Thymus (tissue), 11 donors: ENCODE measurements at regions not wholly inside any gene's neighbourhood (a gene's known extent, or its start where the extent isn't known, plus 50 kb on each side); places are given as distances from the start of the nearest gene placed in this dataset.
"Not testable (repeated sequence)": the region's sequence is repeated elsewhere in the genome, so short reads cannot be mapped to it uniquely, and the experiment has no call there.

Experiments used
- DNase-seq, 9 donors: peaks; one replicate each; pipeline ENCODE4 v3.0.0-alpha.2; 2013; ENCODE audit warnings: low spot score in 9 of 9, low read depth in 6 of 9, missing footprints in 1 of 9
- H3K27ac ChIP-seq, 2 donors: one replicate each; pipeline ENCODE4 v1.5.1; 2013; ENCODE audit warnings: control low read depth in 1 of 2, low read depth in 1 of 2, low read length in 1 of 2, mild to moderate bottlenecking in 1 of 2, moderate library complexity in 1 of 2
- H3K27me3 ChIP-seq, 2 donors: one replicate each; pipeline ENCODE4 v1.5.1; 2013; ENCODE audit warnings: low read length in 1 of 2; ENCODE audit not compliant: control insufficient read depth in 2 of 2, insufficient read depth in 1 of 2
- H3K36me3 ChIP-seq, 2 donors: one replicate each; pipeline ENCODE4 v1.5.1; 2013; ENCODE audit warnings: low read length in 1 of 2, mild to moderate bottlenecking in 1 of 2, moderate library complexity in 1 of 2; ENCODE audit not compliant: control insufficient read depth in 2 of 2, insufficient read depth in 2 of 2
- H3K4me1 ChIP-seq, 2 donors: one replicate each; pipeline ENCODE4 v1.5.1; 2013; ENCODE audit warnings: low read length in 2 of 2; ENCODE audit not compliant: control insufficient read depth in 2 of 2, insufficient read depth in 2 of 2
- H3K4me3 ChIP-seq, 2 donors: one replicate each; pipeline ENCODE4 v1.5.1; 2013; ENCODE audit warnings: low read length in 2 of 2, control low read depth in 1 of 2, mild to moderate bottlenecking in 1 of 2
- H3K9me3 ChIP-seq, 2 donors: one replicate each; pipeline ENCODE4 v1.5.1; 2013; ENCODE audit warnings: low read length in 1 of 2, mild to moderate bottlenecking in 1 of 2; ENCODE audit not compliant: control insufficient read depth in 2 of 2, insufficient read depth in 1 of 2
- WGBS: extraction: QIAGEN DNeasy Blood & Tissue Kit; methylation state at CpG from one replicate; pipeline ENCODE4 v1.1.7; 2013; 5-methylcytosine and 5-hydroxymethylcytosine counted together
- donor health status: healthy.

DNA sequence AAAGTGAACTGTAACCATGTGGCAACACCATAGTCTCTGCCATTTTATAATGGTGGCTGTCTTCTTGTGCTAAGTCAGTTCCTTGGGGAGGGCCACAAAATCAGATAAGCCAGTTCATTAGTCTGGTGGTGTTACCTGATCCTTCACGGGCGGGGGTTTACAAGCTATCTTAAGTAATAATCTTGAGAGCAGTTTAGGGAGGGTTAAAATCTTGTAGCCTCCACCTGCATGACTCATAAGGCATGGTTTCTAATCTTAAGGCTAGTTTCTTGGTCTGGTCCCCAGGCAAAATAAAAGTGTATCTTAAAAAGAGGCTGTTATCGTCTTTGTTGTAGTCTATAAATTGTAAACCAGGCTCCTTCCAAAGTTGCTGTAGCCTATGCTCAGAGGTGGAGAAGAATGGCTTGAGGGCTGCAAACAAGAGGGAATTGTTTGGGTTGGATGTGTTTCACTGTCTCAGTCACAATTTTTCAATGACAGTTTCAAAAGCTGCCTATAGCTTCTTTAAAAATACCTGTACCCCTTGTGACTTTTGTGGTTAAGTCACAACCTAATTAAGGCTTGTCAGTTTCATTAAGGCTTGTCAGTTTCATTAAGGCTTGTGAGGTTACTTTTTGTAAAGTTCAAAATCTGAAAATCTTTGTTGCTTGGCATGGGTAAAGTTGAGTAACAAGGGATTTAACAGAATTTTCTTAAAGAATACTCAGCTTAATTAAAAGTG is 135.7 kb downstream of the RPS4Y2 start:
- Histone ChIP-seq H3K4me1 (no peaks in the 10 kb centered on the region), H3K27ac (no peak overlapping the region), H3K9me3 (no peaks in the 10 kb centered on the region), H3K4me3 (no peak overlapping the region), H3K36me3 (no peaks in the 10 kb centered on the region), H3K27me3 (no peaks in the 10 kb centered on the region)
- no peak for DNase-seq
- 93% methylated on average over 3 of the region's 3 CpGs for WGBS

DNA sequence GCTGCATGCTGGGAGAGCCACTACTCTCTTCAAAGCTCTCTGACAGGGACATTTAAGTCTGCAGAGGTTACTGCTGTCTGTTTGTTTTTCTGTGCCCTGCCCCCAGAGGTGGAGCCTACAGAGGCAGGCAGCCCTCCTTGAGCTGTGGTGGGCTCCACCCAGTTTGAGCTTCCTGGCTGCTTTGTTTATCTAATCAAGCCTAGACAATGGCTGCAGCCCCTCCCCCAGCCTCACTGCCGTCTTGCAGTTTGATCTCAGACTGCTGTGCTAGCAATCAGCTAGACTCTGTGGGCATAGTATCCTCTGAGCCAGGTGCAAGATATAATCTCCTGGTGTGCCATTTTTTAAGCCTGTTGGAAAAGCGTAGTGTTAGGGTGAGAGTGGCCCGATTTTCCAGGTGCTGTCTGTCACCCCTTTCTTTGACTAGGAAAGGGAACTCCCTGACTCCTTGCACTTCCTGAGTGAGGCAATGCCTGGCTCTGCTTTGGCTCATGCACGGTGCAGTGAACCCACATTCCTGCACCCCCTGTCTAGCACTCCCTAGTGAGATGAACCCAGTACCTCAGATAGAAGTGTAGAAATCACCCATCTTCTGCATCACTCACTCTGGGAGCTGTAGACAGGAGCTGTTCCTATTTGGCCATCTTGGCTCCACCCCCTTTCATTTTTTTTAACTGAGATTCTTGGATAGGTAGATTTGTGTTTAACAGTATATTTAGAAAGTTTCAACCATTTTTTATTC is 169.6 kb downstream of the RPS4Y2 start:
- 37% methylated on average over 4 of the region's 4 CpGs for WGBS

DNA sequence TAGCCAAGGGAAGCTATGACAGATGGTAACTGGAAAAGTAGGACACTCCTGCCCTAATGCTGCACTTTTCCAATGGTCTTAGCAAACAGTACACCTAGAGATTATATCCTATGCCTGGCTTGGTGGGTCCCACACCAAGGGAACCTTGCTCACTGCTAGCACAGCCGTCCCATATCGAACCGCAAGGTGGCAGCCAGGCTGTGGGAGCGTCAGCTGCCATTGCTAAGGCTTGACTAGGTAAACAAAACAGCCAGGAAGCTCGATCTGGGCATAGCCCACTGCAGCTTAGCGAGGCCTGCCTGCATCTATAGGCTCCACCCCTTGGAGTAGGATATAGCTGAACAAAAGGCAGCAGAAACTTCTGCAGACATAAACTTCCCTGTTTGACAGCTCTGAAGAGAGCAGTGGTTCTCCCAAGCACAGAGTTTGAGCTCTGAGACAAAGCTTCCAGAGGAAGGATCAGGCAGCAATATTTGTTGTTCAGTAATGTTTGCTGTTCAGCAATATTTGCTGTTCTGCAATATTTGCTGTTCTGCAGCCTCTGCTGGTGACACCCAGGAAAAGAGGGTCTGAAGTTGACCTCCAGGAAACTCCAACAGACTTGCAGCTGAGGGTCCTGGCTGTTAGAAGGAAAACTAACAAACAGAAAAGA is 173.9 kb downstream of the RPS4Y2 start:
- Histone ChIP-seq H3K9me3 (no peaks in the 10 kb centered on the region), H3K4me3 (no peak overlapping the region), H3K27ac (no peak overlapping the region), H3K27me3 (no peaks in the 10 kb centered on the region), H3K36me3 (no peaks in the 10 kb centered on the region), H3K4me1 (no peaks in the 10 kb centered on the region)
- WGBS = 82% methylated on average over 6 of the region's 6 CpGs
- DNase-seq = no peak

More for the DNA sequence above, 169.6 kb downstream of the RPS4Y2 start:
- peak overlapping the region in 1 of 2 donors; percentile 65 for H3K27ac ChIP-seq
- H3K4me3 ChIP-seq, H3K4me1 ChIP-seq, H3K9me3 ChIP-seq, H3K27me3 ChIP-seq, H3K36me3 ChIP-seq: not testable (repeated sequence)
- DNase-seq = peak in 1 of 9 donors; percentile 1

DNA sequence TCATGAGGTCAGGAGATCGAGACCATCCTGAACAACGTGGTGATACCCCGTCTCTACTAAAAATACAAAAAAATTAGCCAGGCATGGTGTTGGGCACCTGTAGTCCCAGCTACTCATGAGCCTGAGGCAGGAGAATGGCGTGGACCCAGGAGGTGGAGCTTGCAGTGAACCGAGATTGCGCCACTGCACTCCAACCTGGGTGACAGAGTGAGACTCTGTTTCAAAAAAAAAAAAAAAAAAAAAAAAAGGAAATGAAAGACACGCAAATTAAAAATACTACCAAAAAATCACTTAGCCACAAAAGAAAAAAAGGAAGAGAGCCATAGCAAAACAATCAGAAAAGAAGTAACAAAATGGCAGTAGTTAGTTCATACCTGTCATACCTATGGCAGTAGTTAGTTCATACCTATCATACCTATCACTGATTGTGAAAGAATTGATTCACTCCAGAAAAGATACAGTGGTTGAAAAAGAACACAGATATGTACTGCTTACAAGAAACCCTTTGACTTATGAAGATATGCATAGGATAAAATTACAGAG is 180.9 kb downstream of the RPS4Y2 start:
- not testable (repeated sequence) for H3K4me1 ChIP-seq, H3K9me3 ChIP-seq, H3K4me3 ChIP-seq, H3K36me3 ChIP-seq, DNase-seq, H3K27ac ChIP-seq, H3K27me3 ChIP-seq
- WGBS = 89% methylated on average over 7 of the region's 7 CpGs

DNA sequence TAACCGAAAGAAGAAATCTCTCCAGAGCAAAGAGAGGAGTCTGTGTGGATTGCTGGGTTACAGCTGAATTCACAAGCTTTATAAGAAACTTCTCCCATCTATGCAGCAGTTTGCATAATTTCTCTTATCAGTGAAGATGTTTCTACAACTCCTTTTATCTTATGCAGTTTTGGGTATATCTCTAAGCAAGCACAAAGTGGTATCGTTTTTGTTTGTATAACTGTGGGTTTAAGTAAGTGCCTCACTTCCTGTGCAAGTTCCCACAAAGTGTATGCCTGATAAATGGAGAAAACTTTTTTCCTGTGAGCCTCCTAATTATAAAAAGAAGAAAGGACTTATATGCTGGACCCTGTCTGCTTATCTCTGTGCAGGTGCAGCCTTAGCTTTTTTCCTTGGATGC is 205.6 kb downstream of the RPS4Y2 start:
- no peaks in the 10 kb centered on the region for H3K9me3 ChIP-seq
- DNase-seq = no peak
- H3K4me1 ChIP-seq = peaks cover 0 to 19% of the 10 kb centered on the region in 2 donors
- WGBS = 13% methylated on average over 2 of the region's 2 CpGs
- H3K27ac ChIP-seq = peak overlapping the region in 1 of 2 donors; percentile 70
- no peaks in the 10 kb centered on the region for H3K36me3 ChIP-seq
- H3K27me3 ChIP-seq = no peaks in the 10 kb centered on the region
- no peak overlapping the region for H3K4me3 ChIP-seq

- no peak for DNase-seq
- Histone ChIP-seq H3K9me3 (no peaks in the 10 kb centered on the region), H3K36me3 (no peaks in the 10 kb centered on the region), H3K4me1 (no peaks in the 10 kb centered on the region), H3K4me3 (no peak overlapping the region), H3K27ac (no peak overlapping the region), H3K27me3 (no peaks in the 10 kb centered on the region)
Observed at GRCh38 chrY:20967828-20968227, 211.9 kb downstream of the RPS4Y2 start.

DNA sequence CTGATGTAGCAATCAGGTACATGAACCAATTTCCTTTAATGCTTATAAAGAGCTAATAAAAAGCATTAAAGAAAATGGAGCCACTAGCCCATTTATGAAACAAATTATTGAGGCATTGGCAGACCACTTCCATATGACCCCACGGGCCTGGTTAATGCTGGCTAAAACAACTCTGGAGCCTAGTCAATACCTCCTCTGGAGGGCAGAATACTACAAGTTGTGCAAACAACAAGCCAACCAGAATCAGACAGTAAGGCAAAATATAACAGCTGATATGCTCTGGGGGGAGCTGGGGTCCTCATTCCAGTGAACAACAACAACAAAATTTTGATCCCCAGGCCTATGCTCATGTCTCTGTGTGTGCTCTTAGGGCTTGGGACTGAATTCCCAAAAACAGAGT is 212.3 kb downstream of the RPS4Y2 start:
- Histone ChIP-seq H3K4me3 (no peak overlapping the region), H3K36me3 (no peaks in the 10 kb centered on the region), H3K27ac (no peak overlapping the region), H3K4me1 (no peaks in the 10 kb centered on the region), H3K9me3 (no peaks in the 10 kb centered on the region), H3K27me3 (no peaks in the 10 kb centered on the region)
- WGBS = 93% methylated on average over 1 of the region's 1 CpG
- no peak for DNase-seq

DNA sequence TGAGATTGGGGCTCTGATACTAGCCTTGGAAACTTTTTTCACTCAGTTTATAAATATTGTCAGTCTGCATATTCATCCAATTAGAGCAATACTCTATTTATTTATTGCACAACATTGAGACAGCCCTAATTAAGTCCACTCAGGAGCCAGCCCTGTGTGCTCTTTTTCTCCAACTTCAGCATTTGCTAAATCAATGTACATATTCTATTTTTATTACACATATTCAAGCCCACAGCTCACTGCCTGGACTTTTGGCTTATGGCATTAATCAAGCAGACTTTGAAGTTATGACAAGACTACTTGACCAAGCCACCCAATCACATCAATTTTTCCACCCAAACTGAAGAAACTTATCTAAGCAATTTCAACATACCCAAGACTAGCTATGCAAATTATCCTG is 215.5 kb downstream of the RPS4Y2 start:
- no peak overlapping the region for H3K27ac ChIP-seq
- H3K4me3 ChIP-seq = no peak overlapping the region
- no peaks in the 10 kb centered on the region for H3K4me1 ChIP-seq
- no peaks in the 10 kb centered on the region for H3K36me3 ChIP-seq
- DNase-seq = no peak
- no peaks in the 10 kb centered on the region for H3K27me3 ChIP-seq
- H3K9me3 ChIP-seq = no peaks in the 10 kb centered on the region

DNA sequence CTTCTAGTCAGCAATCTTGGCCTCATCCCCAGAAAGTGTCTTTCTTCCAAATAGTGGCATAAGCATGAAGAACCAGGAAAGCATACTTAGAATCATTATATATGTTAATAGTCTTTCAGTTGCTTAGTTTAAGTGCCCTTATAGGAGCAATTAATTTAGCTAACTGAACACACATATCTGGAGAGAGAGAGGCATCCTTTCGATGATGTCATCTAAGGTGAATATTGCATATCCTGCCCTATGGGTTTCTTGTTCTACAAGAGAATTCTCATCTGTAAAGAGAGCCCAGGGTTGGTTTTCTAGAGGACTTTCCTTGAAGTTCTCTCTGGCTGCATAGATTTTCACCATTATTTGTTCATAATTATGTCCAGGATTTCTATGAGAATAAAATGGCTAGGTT is 230.1 kb downstream of the RPS4Y2 start:
- Histone ChIP-seq H3K36me3 (no peaks in the 10 kb centered on the region), H3K9me3 (no peaks in the 10 kb centered on the region), H3K27me3 (no peaks in the 10 kb centered on the region), H3K4me3 (no peak overlapping the region), H3K4me1 (no peaks in the 10 kb centered on the region), H3K27ac (no peak overlapping the region)
- no peak for DNase-seq
- WGBS = 98% methylated on average over 1 of the region's 1 CpG
